SK-N-SH (cell line): ENCODE measurements at regions not wholly inside any gene's neighbourhood (a gene's known extent, or its start where the extent isn't known, plus 50 kb on each side); places are given as distances from the start of the nearest gene placed in this dataset.

Experiments used
- CTCF ChIA-PET: fragments of 300-600, 350-600 bp; formaldehyde crosslinking; extraction: SDS; loops from one replicate; lab custom pipeline; 2021; lab: Yijun Ruan, JAX
- POLR2A ChIA-PET: fragments of 350-600 bp; sonication (Branson Sonifier 250); formaldehyde crosslinking; extraction: SDS; loops from one replicate; lab custom pipeline; 2020; ENCODE audit warnings: antibody characterized with exemption, inconsistent platforms; lab: Yijun Ruan, JAX
- DNase-seq: peaks from one replicate; pipeline ENCODE4 v3.0.0; 2012
- H2AFZ ChIP-seq: fragments of 200-600 bp; sonication (generic); 2 replicates; pipeline ENCODE4 v1.8.1; 2016; ENCODE audit warnings: antibody characterized with exemption, mild to moderate bottlenecking, low read depth
- H3F3A ChIP-seq: fragments of 200-600 bp; sonication (generic); replicated peaks from 2 replicates; pipeline ENCODE3; 2016; ENCODE audit warnings: antibody characterized with exemption, mild to moderate bottlenecking; ENCODE audit not compliant: insufficient read depth
- H3K27ac ChIP-seq, 2 experiments: fragments of 200-500 bp in 1 of 2; fragments of 200-600 bp in 1 of 2; sonication (Bioruptor generic) in 1 of 2; sonication (generic), shearing (Covaris generic) in 1 of 2; 2 replicates each; pipeline versions ENCODE4 v1.5.1 to v1.6.1; 2014 to 2016; ENCODE audit warnings: low read depth in 2 of 2, inconsistent platforms in 1 of 2, low read length in 1 of 2, mild to moderate bottlenecking in 1 of 2, mixed read lengths in 1 of 2
- H3K27me3 ChIP-seq: fragments of 200-600 bp; sonication (generic), shearing (Covaris generic); 2 replicates; pipeline ENCODE4 v1.6.1; 2016; ENCODE audit warnings: mixed run types; ENCODE audit not compliant: insufficient read depth
- H3K36me3 ChIP-seq, 2 experiments: fragments of 200-500 bp in 1 of 2; fragments of 200-600 bp in 1 of 2; sonication (Bioruptor generic) in 1 of 2; sonication (generic) in 1 of 2; replicated peaks in 1 of 2; 2 replicates each; pipeline versions ENCODE3 to v1.5.1; 2014 to 2016; ENCODE audit warnings: low read length in 1 of 2, mild to moderate bottlenecking in 1 of 2; ENCODE audit not compliant: insufficient read depth in 2 of 2, control insufficient read depth in 1 of 2
- H3K4me1 ChIP-seq, 2 experiments: fragments of 200-500 bp in 1 of 2; fragments of 200-600 bp in 1 of 2; sonication (Bioruptor generic) in 1 of 2; sonication (generic), shearing (Covaris generic) in 1 of 2; 2 replicates each; pipeline versions ENCODE4 v1.5.1 to v1.6.1; 2014 to 2016; ENCODE audit warnings: low read depth in 1 of 2, low read length in 1 of 2, mixed run types in 1 of 2; ENCODE audit not compliant: insufficient read depth in 2 of 2, control insufficient read depth in 1 of 2
- H3K4me2 ChIP-seq: fragments of 200-600 bp; sonication (generic), shearing (Covaris generic); 2 replicates; pipeline ENCODE4 v1.6.1; 2017; ENCODE audit warnings: mixed run types
- H3K4me3 ChIP-seq, 2 experiments: fragments of 200-500 bp in 1 of 2; fragments of 200-600 bp in 1 of 2; sonication (Bioruptor generic) in 1 of 2; sonication (generic), shearing (Covaris generic) in 1 of 2; 2 replicates each; pipeline versions ENCODE4 v1.5.1 to v1.8.1; 2014 to 2016; ENCODE audit warnings: low read depth in 2 of 2, inconsistent platforms in 1 of 2, low read length in 1 of 2, mild to moderate bottlenecking in 1 of 2, mixed read lengths in 1 of 2, moderate library complexity in 1 of 2
- H3K79me2 ChIP-seq: fragments of 200-600 bp; sonication (generic); 2 replicates; pipeline ENCODE4 v1.8.1; 2017; ENCODE audit warnings: mild to moderate bottlenecking; ENCODE audit not compliant: insufficient read depth
- H3K9ac ChIP-seq: fragments of 200-600 bp; sonication (generic); 2 replicates; pipeline ENCODE4 v1.6.1; 2017; ENCODE audit warnings: mixed run types
- H3K9me2 ChIP-seq: fragments of 200-600 bp; sonication (generic); 2 replicates; pipeline ENCODE4 v1.6.1; 2017; ENCODE audit warnings: mixed run types
- H3K9me3 ChIP-seq: fragments of 200-600 bp; sonication (generic); 2 replicates; pipeline ENCODE4 v1.6.1; 2017; ENCODE audit warnings: mixed run types, mild to moderate bottlenecking, moderate library complexity
- H4K20me1 ChIP-seq: fragments of 200-600 bp; sonication (generic); 2 replicates; pipeline ENCODE4 v1.6.1; 2017; ENCODE audit warnings: mild to moderate bottlenecking, mixed run types; ENCODE audit not compliant: insufficient read depth
- CHD2 ChIP-seq: fragments of 150-350 bp; IDR thresholded peaks from 2 replicates; pipeline ENCODE4 v1.6.1; 2018; ENCODE audit warnings: low read length; ENCODE audit not compliant: partially characterized antibody
- CTCF ChIP-seq: fragments of 200-600 bp; sonication (generic); IDR thresholded peaks from 2 replicates; pipeline ENCODE4 v1.6.1; 2017; ENCODE audit warnings: antibody characterized with exemption, mild to moderate bottlenecking, moderate library complexity
- EP300 ChIP-seq, 2 experiments: IDR thresholded peaks; 2 replicates each; pipeline versions ENCODE4 v1.4.0 to v1.6.1; 2012; ENCODE audit warnings: borderline replicate concordance in 1 of 2, low read depth in 1 of 2, low read length in 1 of 2
- EZH2phosphoT487 ChIP-seq: fragments of 200-600 bp; sonication (generic); IDR thresholded peaks from 2 replicates; pipeline ENCODE4 v1.6.1; 2017; ENCODE audit warnings: low read depth, mixed run types, mild to moderate bottlenecking, antibody characterized with exemption, moderate library complexity, borderline replicate concordance
- FOSL2 ChIP-seq: IDR thresholded peaks from 2 replicates; pipeline ENCODE4 v1.4.0; 2012; ENCODE audit warnings: low read depth, mild to moderate bottlenecking, moderate library complexity, borderline replicate concordance
- FOXJ3 ChIP-seq: sonication (generic); formaldehyde crosslinking; IDR thresholded peaks from 2 replicates; pipeline ENCODE4 v1.5.1; 2020; ENCODE audit warnings: mild to moderate bottlenecking, missing genetic modification reagents
- GABPA ChIP-seq: IDR thresholded peaks from 2 replicates; pipeline ENCODE4 v1.4.0; 2012; ENCODE audit warnings: low read depth, mild to moderate bottlenecking
- GATA2 ChIP-seq: sonication (generic); formaldehyde crosslinking; IDR thresholded peaks from 2 replicates; pipeline ENCODE4 v1.5.0; 2020; ENCODE audit warnings: mild to moderate bottlenecking, missing genetic modification reagents
- JUND ChIP-seq: IDR thresholded peaks from 2 replicates; pipeline ENCODE4 v1.4.0; 2012
- MAX ChIP-seq: IDR thresholded peaks from 2 replicates; pipeline ENCODE4 v1.4.0; 2012; ENCODE audit warnings: low read depth
- MEF2A ChIP-seq: IDR thresholded peaks from 2 replicates; pipeline ENCODE4 v1.4.0; 2012; ENCODE audit warnings: low read depth, borderline replicate concordance
- MXI1 ChIP-seq: IDR thresholded peaks from 2 replicates; pipeline ENCODE4 v1.6.1; 2012; ENCODE audit warnings: mild to moderate bottlenecking, low read depth, low read length, improper control_type of control experiment
- PBX3 ChIP-seq: IDR thresholded peaks from 2 replicates; pipeline ENCODE4; 2012
- POLR2AphosphoS5 ChIP-seq: IDR thresholded peaks from 2 replicates; pipeline ENCODE4 v1.6.1; 2012; ENCODE audit warnings: low read depth, low read length
- SMC3 ChIP-seq: IDR thresholded peaks from 2 replicates; pipeline ENCODE4 v1.6.1; 2012; ENCODE audit warnings: low read depth, low read length, improper control_type of control experiment
- TAF1 ChIP-seq: IDR thresholded peaks from 2 replicates; pipeline ENCODE4 v1.6.1; 2012; ENCODE audit warnings: low read depth, mild to moderate bottlenecking, low read length, moderate library complexity, borderline replicate concordance
- TCF12 ChIP-seq: IDR thresholded peaks from 2 replicates; pipeline ENCODE4 v1.4.0; 2012
- USF1 ChIP-seq: IDR thresholded peaks from 2 replicates; pipeline ENCODE4 v1.4.0; 2012; ENCODE audit warnings: low read depth, borderline replicate concordance
- ZBTB33 ChIP-seq: IDR thresholded peaks from 2 replicates; pipeline ENCODE4 v1.4.0; 2012; ENCODE audit warnings: low read depth, borderline replicate concordance
- WGBS: methylation state at CpG from one replicate; pipeline ENCODE4 v1.1.6; 2017; ENCODE audit warnings: low lambda C conversion rate; 5-methylcytosine and 5-hydroxymethylcytosine counted together

GRCh38 chr22:47573141-47573540 lies 810.7 kb downstream of the TBC1D22A start:
- Histone ChIP-seq H3K9ac (no peak overlapping the region), H3K9me3 (no peaks in the 10 kb centered on the region), H3F3A (no peaks in the 10 kb centered on the region), H3K36me3 (no peaks in the 10 kb centered on the region), H3K4me3 (no peak overlapping the region), H3K4me2 (no peak overlapping the region), H3K4me1 (no peaks in the 10 kb centered on the region), H3K79me2 (no peaks in the 10 kb centered on the region), H3K9me2 (no peaks in the 10 kb centered on the region), H3K27me3 (no peaks in the 10 kb centered on the region; the same call in 1 of the 2 replicates), H3K27ac (no peak overlapping the region), H2AFZ (no peak overlapping the region), H4K20me1 (no peaks in the 10 kb centered on the region)
- no peak for DNase-seq
- 39% methylated on average over 7 of the region's 7 CpGs for WGBS
- POLR2A ChIA-PET: no interaction called here
- TF ChIP-seq JUND: no peak
- TF ChIP-seq TCF12: no peak
- TF ChIP-seq EZH2phosphoT487: no peak
- TF ChIP-seq USF1: no peak
- TF ChIP-seq MEF2A: no peak
- no peak for TF ChIP-seq CHD2
- no peak for TF ChIP-seq CTCF
- no peak for TF ChIP-seq GATA2 (CRISPR knock-in tag)
- no peak for TF ChIP-seq MAX
- TF ChIP-seq FOXJ3: no peak
- TF ChIP-seq FOSL2: no peak
- TF ChIP-seq GABPA: no peak
- TF ChIP-seq MXI1: no peak
- no peak for TF ChIP-seq PBX3
- TF ChIP-seq SMC3: no peak
- TF ChIP-seq ZBTB33: no peak
- no peak for TF ChIP-seq EP300 (IDR thresholded peaks at IDR 0.05; ENCODE audit: borderline replicate concordance in 1 of 2, low read depth in 1 of 2, low read length in 1 of 2)
- no peak for TF ChIP-seq TAF1
- TF ChIP-seq POLR2AphosphoS5: no peak
- CTCF ChIA-PET: no interaction called here
